GM13976 (cell line): ENCODE measurements at regions not wholly inside any gene's neighbourhood (a gene's known extent, or its start where the extent isn't known, plus 50 kb on each side); places are given as distances from the start of the nearest gene placed in this dataset.
"Not testable (repeated sequence)": the region's sequence is repeated elsewhere in the genome, so short reads cannot be mapped to it uniquely, and the experiment has no call there.

Experiments used
- DNase-seq: peaks from one replicate; pipeline ENCODE4 v3.0.0; 2012; ENCODE audit warnings: low spot score
- CTCF ChIP-seq: IDR thresholded peaks from 2 replicates; pipeline ENCODE4 v1.5.1; 2012; ENCODE audit warnings: borderline replicate concordance, mild to moderate bottlenecking; ENCODE audit not compliant: insufficient read depth; ENCODE audit errors: extremely low read depth, missing control alignments, control extremely low read depth
- in situ Hi-C: fragments of 300-500 bp; cut with MboI; formaldehyde crosslinking; loops from one replicate; pipeline ENCODE4 v1.12.0; 2022; ENCODE audit warnings: low sequenced_read_pairs, mixed read lengths, inconsistent platforms; ENCODE audit not compliant: unreplicated experiment

GRCh38 chr1:192901500-192901899 is 92.7 kb downstream of the RGS2 start:
- DNase-seq: no peak
- in situ Hi-C loops: no loop called here
- no peak for TF ChIP-seq CTCF

- DNase-seq: no peak
- in situ Hi-C loops: no loop called here
- no peak for TF ChIP-seq CTCF
These were observed 94.3 kb downstream of the RGS2 start for GRCh38 chr1:192903142-192903541.

GRCh38 chr1:192904438-192904895 is 95.6 kb downstream of the RGS2 start:
- in situ Hi-C loops: no loop called here
- no peak for TF ChIP-seq CTCF
- no peak for DNase-seq

GRCh38 chr1:192905049-192905448 is 96.2 kb downstream of the RGS2 start:
- in situ Hi-C loops: no loop called here
- TF ChIP-seq CTCF: no peak
- DNase-seq: no peak

- DNase-seq: no peak
- TF ChIP-seq CTCF: no peak
- in situ Hi-C loops: no loop called here
These were observed 97.5 kb downstream of the RGS2 start for GRCh38 chr1:192906334-192906733.

GRCh38 chr1:192907545-192908243 is 98.9 kb downstream of the RGS2 start:
- no peak for TF ChIP-seq CTCF
- in situ Hi-C loops: no loop called here
- no peak for DNase-seq

GRCh38 chr1:192911896-192912656 is 103.2 kb downstream of the RGS2 start:
- in situ Hi-C loops, DNase-seq: not testable (repeated sequence)
